AG09309 (cell line): ENCODE measurements at regions not wholly inside any gene's neighbourhood (a gene's known extent, or its start where the extent isn't known, plus 50 kb on each side); places are given as distances from the start of the nearest gene placed in this dataset.

Experiments
- DNase-seq: peaks from one replicate; pipeline ENCODE4 v3.0.0-alpha.2; 2010; ENCODE audit warnings: low read depth
- H3K4me3 ChIP-seq: 2 replicates; pipeline ENCODE4 v1.5.1; 2011; ENCODE audit warnings: mild to moderate bottlenecking, low read depth, low read length, moderate library complexity; ENCODE audit not compliant: control insufficient read depth
- CTCF ChIP-seq: IDR thresholded peaks from 2 replicates; pipeline ENCODE4 v1.5.1; 2011; ENCODE audit warnings: mild to moderate bottlenecking, low read depth, low read length, inconsistent platforms; ENCODE audit not compliant: insufficient read depth, control insufficient read depth; ENCODE audit errors: missing control alignments

GRCh38 chr4:55175779-55176231 is 50.4 kb upstream of the KDR start:
- TF ChIP-seq CTCF, result no peak
- H3K4me3 ChIP-seq, result no peak overlapping the region
- no peak for DNase-seq

- no peak for DNase-seq
- no peak for TF ChIP-seq CTCF
- no peak overlapping the region for H3K4me3 ChIP-seq
Observed at GRCh38 chr4:55176497-55176896, 51.1 kb upstream of the KDR start.

GRCh38 chr4:55177461-55177860 is 52.1 kb upstream of the KDR start:
- DNase-seq, result no peak
- H3K4me3 ChIP-seq, result no peak overlapping the region
- no peak for TF ChIP-seq CTCF

- no peak overlapping the region for H3K4me3 ChIP-seq
- no peak for DNase-seq
- TF ChIP-seq CTCF, result no peak
Observed at GRCh38 chr4:55178226-55179005, 53.0 kb upstream of the KDR start.

- no peak for TF ChIP-seq CTCF
- H3K4me3 ChIP-seq, result no peak overlapping the region
- DNase-seq, result no peak
Observed at GRCh38 chr4:55181010-55182005, 55.9 kb upstream of the KDR start.

- TF ChIP-seq CTCF, result no peak
- DNase-seq, result peak; percentile 73
- H3K4me3 ChIP-seq, result no peak overlapping the region
Observed at GRCh38 chr4:55183926-55184599, 58.7 kb upstream of the KDR start.
